Transverse colon (tissue), 4 donors: ENCODE measurements at regions not wholly inside any gene's neighbourhood (a gene's known extent, or its start where the extent isn't known, plus 50 kb on each side); places are given as distances from the start of the nearest gene placed in this dataset.

Experiments
- DNase-seq: peaks from one replicate; pipeline ENCODE4 v3.0.0-alpha.2; 2019
- H3K27ac ChIP-seq, 4 donors: fragments of 200-600 bp; sonication (generic); 2 replicates each; pipeline ENCODE4 v1.5.1; 2016 to 2018; ENCODE audit warnings: inconsistent platforms in 4 of 4
- H3K27me3 ChIP-seq: fragments of 200-600 bp; sonication (generic); 2 replicates; pipeline ENCODE4 v1.5.1; 2017; ENCODE audit warnings: inconsistent platforms
- H3K36me3 ChIP-seq, 4 donors: fragments of 200-600 bp; sonication (generic); 2 replicates each; pipeline ENCODE4 v1.5.1; 2017 to 2019; ENCODE audit warnings: inconsistent platforms in 4 of 4
- H3K4me1 ChIP-seq, 4 donors: fragments of 200-600 bp; sonication (generic); 2 replicates each; pipeline ENCODE4 v1.5.1; 2017 to 2020; ENCODE audit warnings: inconsistent platforms in 4 of 4
- H3K4me3 ChIP-seq, 4 donors: fragments of 200-600 bp; sonication (generic); 1 replicate in 1 of 4; 2 replicates in 3 of 4; pipeline versions ENCODE4 v1.5.1 to v1.6.1; 2017 to 2019; ENCODE audit warnings: inconsistent platforms in 4 of 4
- H3K9me3 ChIP-seq, 2 donors: fragments of 200-600 bp; sonication (generic); 2 replicates each; pipeline ENCODE4 v1.5.1; 2017 to 2019; ENCODE audit warnings: inconsistent platforms in 2 of 2
- CTCF ChIP-seq, 5 experiments: fragments of 200-600 bp in 3 of 5; fragments of 450-650 bp in 2 of 5; sonication (generic) in 3 of 5; IDR thresholded peaks; 1 replicate in 2 of 5; 2 replicates in 3 of 5; pipeline ENCODE4 v1.5.1; 2016 to 2017; ENCODE audit warnings: antibody characterized with exemption in 5 of 5, inconsistent platforms in 3 of 5, mild to moderate bottlenecking in 2 of 5, moderate library complexity in 1 of 5
- EP300 ChIP-seq: sonication (generic); formaldehyde crosslinking; IDR thresholded peaks from one replicate; pipeline ENCODE4 v1.6.1; 2017; ENCODE audit warnings: antibody characterized with exemption, low read depth
- POLR2A ChIP-seq: fragments of 450-650 bp; IDR thresholded peaks from one replicate; pipeline ENCODE4 v1.6.1; 2016; ENCODE audit warnings: antibody characterized with exemption, mild to moderate bottlenecking, moderate library complexity
- POLR2AphosphoS5 ChIP-seq, 3 donors: sonication (generic); formaldehyde crosslinking; IDR thresholded peaks; one replicate each; pipeline ENCODE4 v1.6.1; 2016; ENCODE audit warnings: antibody characterized with exemption in 3 of 3
- WGBS, 2 donors: methylation state at CpG; one replicate each; pipeline ENCODE4 v1.1.5; 2018; ENCODE audit warnings: low coverage in 1 of 2; 5-methylcytosine and 5-hydroxymethylcytosine counted together
- in situ Hi-C, 4 donors: fragments of 200-750 bp; cut with MboI; loops; one replicate each; pipeline versions ENCODE4 v1.15.0 to v1.15.1; 2017; ENCODE audit warnings: low sequenced_read_pairs in 3 of 4, low pct_ligation_motif_present in 1 of 4, low pct_unique_long_range_greater_than_20kb in 1 of 4
- intact Hi-C: fragments of 100-400 bp; cut with DNase I; formaldehyde crosslinking; loops from one replicate; pipeline ENCODE4 v1.15.1; 2023; ENCODE audit warnings: low total_unique reads

- H3K4me1 ChIP-seq: no peaks in the 10 kb centered on the region
- no peak overlapping the region for H3K4me3 ChIP-seq
- TF ChIP-seq POLR2A (no peak), CTCF (IDR thresholded peaks at IDR 0.05) (no peak), EP300 (no peak), POLR2AphosphoS5 (IDR thresholded peaks at IDR 0.05) (no peak)
- H3K27ac ChIP-seq: no peak overlapping the region
- in situ Hi-C loops (no loop called here), intact Hi-C loops (no loop called here)
- 82 to 88% methylated on average over 6 of the region's 6 CpGs for WGBS, 2 donors
- H3K36me3 ChIP-seq: no peaks in the 10 kb centered on the region
- H3K9me3 ChIP-seq: no peaks in the 10 kb centered on the region
- no peak for DNase-seq
- H3K27me3 ChIP-seq: no peaks in the 10 kb centered on the region
Observed at GRCh38 chr10:9004736-9005135, 950.2 kb downstream of the GATA3 start.

DNA sequence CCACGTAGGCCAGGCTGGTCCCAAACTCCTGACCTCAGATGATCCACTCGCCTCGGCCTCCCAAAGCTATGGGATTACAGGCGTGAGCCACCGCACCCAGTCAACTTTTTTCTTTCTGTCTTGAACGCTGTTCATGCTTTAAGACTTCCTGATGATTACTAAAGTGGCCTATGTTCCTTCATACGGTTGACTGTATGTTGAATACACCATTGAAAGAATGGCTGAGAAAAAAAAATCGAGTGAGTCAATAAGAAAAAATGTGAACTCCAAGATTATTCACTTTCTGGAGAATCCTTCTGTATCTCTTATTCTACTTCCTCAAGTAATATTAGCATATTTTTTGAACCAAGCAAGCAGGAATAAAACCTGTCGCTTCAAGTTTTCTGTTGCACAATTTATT is 955.0 kb downstream of the GATA3 start:
- TF ChIP-seq CTCF (IDR thresholded peaks at IDR 0.05) (no peak), POLR2AphosphoS5 (IDR thresholded peaks at IDR 0.05) (no peak), EP300 (no peak), POLR2A (no peak)
- in situ Hi-C loops (no loop called here), intact Hi-C loops (no loop called here)
- Histone ChIP-seq H3K4me1 (no peaks in the 10 kb centered on the region), H3K4me3 (no peak overlapping the region), H3K27ac (no peak overlapping the region), H3K9me3 (no peaks in the 10 kb centered on the region), H3K27me3 (no peaks in the 10 kb centered on the region), H3K36me3 (no peaks in the 10 kb centered on the region)
- 73 to 79% methylated on average over 8 to 9 of the region's 9 CpGs for WGBS, 2 donors
- no peak for DNase-seq

DNA sequence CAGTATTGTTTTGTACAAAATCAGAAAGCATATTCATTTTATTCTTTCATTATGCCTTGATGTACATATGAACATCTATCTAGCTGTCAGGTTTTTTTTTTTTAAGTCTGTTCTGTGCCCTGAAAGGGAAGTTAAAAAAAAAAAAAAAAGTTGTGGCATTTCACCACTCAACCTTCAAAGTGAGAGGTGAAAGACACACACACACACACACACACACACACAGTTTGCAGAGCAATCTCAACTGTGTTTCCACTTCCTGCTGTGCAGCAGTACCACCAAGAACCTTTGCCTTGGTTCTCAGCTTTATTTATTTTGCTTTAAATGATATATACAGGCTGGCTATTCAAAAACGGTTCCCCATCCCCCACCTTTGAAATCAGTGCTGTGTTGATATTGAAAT is 955.6 kb downstream of the GATA3 start:
- Histone ChIP-seq H3K27me3 (no peaks in the 10 kb centered on the region), H3K27ac (no peak overlapping the region), H3K4me3 (no peak overlapping the region), H3K9me3 (no peaks in the 10 kb centered on the region), H3K4me1 (no peaks in the 10 kb centered on the region), H3K36me3 (no peaks in the 10 kb centered on the region)
- intact Hi-C loops (no loop called here), in situ Hi-C loops (no loop called here)
- no peak for DNase-seq
- 8 to 17% methylated on average over 1 of the region's 1 CpG for WGBS, 2 donors
- TF ChIP-seq EP300: no peak
- TF ChIP-seq CTCF (IDR thresholded peaks at IDR 0.05): no peak
- TF ChIP-seq POLR2A: no peak
- TF ChIP-seq POLR2AphosphoS5 (IDR thresholded peaks at IDR 0.05): no peak

DNA sequence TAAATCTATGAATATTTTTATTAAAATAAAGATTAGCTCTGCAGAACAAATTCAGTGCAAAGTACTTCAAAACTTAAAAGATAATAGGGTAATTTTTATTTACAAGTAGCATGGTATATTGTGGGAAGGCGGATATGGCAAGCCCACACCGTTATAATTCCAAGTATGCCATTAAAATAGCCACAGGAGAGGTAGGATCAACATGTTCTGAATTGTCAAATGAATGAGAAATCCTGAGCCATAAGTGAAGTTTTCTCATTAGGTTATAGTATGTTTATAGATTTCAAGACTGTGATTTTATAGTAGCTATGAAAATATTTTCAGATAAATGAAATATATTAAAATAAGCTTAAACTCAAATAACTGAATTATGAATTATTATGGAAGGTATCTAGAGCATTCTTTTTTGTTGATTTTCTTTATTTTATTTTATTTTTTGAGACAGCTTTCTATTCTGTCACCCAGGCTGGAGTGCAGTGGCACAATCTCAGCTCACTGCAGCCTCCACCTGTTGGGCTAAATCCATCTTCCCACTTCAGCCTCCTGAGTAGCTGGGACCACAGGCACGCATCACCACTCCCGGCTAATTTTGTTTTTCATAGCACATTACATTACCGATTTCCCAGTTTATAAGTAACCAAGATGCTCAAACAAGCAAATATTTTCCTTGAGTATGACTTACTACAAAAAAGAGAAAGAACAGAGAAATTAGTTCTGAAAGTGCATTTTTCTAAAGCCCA is 956.6 kb downstream of the GATA3 start:
- no peak for DNase-seq
- intact Hi-C loops (no loop called here), in situ Hi-C loops (no loop called here)
- no peaks in the 10 kb centered on the region for H3K9me3 ChIP-seq
- no peak overlapping the region for H3K27ac ChIP-seq
- no peak overlapping the region for H3K4me3 ChIP-seq
- H3K27me3 ChIP-seq: no peaks in the 10 kb centered on the region
- no peaks in the 10 kb centered on the region for H3K4me1 ChIP-seq
- no peak for TF ChIP-seq EP300
- TF ChIP-seq CTCF (IDR thresholded peaks at IDR 0.05): no peak
- no peak for TF ChIP-seq POLR2AphosphoS5 (IDR thresholded peaks at IDR 0.05)
- TF ChIP-seq POLR2A: no peak
- H3K36me3 ChIP-seq: no peaks in the 10 kb centered on the region
- WGBS, 2 donors: 71 to 73% methylated on average over 5 of the region's 5 CpGs
